SH-SY5Y (cell line): ENCODE measurements at regions not wholly inside any gene's neighbourhood (a gene's known extent, or its start where the extent isn't known, plus 50 kb on each side); places are given as distances from the start of the nearest gene placed in this dataset.

Source experiments
- GATA2 ChIP-seq: IDR thresholded peaks from 2 replicates; pipeline ENCODE4 v1.6.1; 2011; ENCODE audit warnings: mild to moderate bottlenecking, low read depth, low read length
- GATA3 ChIP-seq: IDR thresholded peaks from 2 replicates; pipeline ENCODE4 v1.6.1; 2011; ENCODE audit warnings: low read depth, mild to moderate bottlenecking, low read length, moderate library complexity

- TF ChIP-seq GATA2 (no peak), GATA3 (no peak)
Observed at GRCh38 chr2:155643056-155643775, 689.3 kb downstream of the NR4A2 start.
